22Rv1 (cell line): ENCODE measurements at regions not wholly inside any gene's neighbourhood (a gene's known extent, or its start where the extent isn't known, plus 50 kb on each side); places are given as distances from the start of the nearest gene placed in this dataset.

Source experiments
- H3K27ac ChIP-seq: fragments of 450-650 bp; 2 replicates; pipeline ENCODE4 v1.5.1; 2017
- ZFX ChIP-seq: fragments of 450-650 bp; IDR thresholded peaks from 2 replicates; pipeline ENCODE4 v1.6.1; 2017; ENCODE audit warnings: antibody characterized with exemption, borderline replicate concordance
- TF ChIP-seq, protein P1 (sequence below): fragments of 450-650 bp; IDR thresholded peaks from 2 replicates; pipeline ENCODE4 v1.5.1; 2017; ENCODE audit warnings: mild to moderate bottlenecking

DNA sequence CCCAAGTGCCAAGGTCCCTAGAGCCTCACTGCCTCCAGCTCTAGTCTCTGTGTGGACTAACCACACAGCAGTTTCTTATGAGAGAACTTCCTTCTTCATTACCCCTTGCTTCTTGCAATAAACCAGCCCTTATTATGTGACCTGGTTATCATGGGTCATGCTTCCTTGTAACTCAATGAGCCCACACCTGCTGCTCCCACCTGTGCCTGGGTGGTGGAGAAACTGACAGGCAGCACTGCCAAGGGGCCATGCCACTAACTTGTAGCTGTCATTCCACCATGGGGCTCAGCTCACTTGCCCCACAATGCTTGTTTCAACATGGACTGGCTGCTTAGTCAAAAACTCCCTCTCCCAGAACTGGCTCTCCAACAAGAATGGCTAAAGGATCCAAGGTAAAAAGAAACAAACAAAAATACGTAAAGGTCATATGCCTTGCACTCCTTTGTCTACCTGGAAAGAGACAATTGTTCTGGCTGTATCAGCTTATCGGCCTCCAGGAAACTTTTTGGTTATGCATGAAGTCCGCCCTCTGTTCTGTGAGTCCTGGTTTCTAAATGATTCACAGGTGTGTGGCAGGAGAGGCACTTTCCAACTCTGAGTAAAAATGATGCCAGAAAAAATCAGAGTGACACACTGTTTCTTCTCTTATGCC is 446.4 kb downstream of the COG6 start:
- TF ChIP-seq, protein P1, sequence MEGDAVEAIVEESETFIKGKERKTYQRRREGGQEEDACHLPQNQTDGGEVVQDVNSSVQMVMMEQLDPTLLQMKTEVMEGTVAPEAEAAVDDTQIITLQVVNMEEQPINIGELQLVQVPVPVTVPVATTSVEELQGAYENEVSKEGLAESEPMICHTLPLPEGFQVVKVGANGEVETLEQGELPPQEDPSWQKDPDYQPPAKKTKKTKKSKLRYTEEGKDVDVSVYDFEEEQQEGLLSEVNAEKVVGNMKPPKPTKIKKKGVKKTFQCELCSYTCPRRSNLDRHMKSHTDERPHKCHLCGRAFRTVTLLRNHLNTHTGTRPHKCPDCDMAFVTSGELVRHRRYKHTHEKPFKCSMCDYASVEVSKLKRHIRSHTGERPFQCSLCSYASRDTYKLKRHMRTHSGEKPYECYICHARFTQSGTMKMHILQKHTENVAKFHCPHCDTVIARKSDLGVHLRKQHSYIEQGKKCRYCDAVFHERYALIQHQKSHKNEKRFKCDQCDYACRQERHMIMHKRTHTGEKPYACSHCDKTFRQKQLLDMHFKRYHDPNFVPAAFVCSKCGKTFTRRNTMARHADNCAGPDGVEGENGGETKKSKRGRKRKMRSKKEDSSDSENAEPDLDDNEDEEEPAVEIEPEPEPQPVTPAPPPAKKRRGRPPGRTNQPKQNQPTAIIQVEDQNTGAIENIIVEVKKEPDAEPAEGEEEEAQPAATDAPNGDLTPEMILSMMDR = no peak
- TF ChIP-seq ZFX = no peak
- H3K27ac ChIP-seq = no peak overlapping the region

DNA sequence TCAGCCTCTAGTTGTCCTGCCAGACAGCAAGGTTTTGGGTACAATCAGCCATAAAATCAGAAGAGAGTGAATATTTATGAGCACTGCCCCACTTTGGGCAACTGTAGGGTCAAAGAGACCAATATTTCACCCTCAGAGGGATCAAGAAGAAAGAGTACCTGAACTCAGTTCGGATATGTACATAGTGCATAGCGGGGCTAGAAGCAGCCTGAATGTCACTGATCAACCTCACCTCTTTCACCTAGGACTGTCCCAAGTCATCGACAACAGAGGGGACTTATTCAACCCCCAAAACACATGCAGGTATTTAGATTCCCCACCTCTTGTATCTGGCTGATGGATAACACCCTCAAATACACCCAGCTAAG is 446.9 kb downstream of the COG6 start:
- TF ChIP-seq, protein P1 = no peak
- no peak for TF ChIP-seq ZFX
- H3K27ac ChIP-seq = no peak overlapping the region

DNA sequence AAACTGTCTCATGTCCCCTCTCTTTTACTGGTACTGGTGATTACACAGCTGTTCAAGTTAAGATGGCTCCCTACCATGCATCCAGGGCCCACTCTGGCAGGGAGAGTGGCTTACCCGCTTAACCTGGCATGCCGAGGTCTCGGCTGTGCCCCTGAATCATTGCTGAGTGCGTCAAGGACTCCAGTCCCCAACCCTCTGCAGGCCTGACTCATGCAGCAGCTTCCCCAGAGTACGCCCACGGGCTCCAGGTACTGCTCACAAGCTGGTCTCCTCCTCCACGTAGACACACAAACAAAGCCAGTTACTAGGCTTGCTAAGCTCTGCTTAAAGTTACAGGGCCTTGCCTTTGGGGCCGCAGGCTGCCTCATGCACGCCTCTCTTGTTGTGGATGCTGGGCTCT is 447.4 kb downstream of the COG6 start:
- no peak for TF ChIP-seq ZFX
- TF ChIP-seq, protein P1 = no peak
- H3K27ac ChIP-seq = no peak overlapping the region

DNA sequence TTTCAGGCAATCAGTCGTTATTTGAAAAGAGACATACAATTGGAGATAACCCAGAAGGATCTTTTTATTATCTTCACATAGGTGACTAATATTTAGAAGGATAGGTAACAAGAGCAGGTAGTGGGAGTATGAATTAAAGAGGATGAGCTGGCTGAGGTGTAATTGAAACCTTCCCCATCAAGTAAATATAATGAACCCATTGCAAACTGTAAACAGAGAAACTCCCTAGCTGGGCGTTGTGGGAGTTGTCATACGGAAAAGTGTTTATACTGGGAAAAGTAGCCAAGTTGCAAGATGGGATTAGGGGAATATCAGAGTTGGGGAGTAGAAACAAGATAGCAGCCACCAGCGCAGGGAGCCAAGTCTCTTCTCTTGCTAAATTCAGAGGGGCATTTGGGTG is 448.4 kb downstream of the COG6 start:
- TF ChIP-seq ZFX = no peak
- TF ChIP-seq, protein P1 = no peak
- no peak overlapping the region for H3K27ac ChIP-seq

DNA sequence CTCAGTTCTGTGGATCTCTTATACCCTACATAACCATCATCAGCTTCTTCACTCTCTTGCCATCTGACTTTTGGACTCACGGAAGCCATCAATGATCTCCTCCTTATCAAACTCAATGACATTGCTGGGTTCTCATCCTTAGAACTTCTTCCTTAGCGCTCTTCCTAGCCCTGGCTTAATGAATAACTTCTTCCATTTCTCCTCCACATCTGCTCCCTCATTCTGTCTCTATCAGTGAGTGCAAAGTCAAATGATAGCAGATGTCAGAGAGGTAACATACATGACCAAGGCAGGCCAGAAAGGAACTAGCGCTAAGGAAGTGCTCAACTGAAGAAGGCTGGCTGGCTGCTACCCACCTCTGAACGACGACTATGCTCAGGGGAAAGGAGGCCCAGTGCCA is 449.8 kb downstream of the COG6 start:
- no peak for TF ChIP-seq ZFX
- TF ChIP-seq, protein P1 = no peak
- H3K27ac ChIP-seq = no peak overlapping the region

DNA sequence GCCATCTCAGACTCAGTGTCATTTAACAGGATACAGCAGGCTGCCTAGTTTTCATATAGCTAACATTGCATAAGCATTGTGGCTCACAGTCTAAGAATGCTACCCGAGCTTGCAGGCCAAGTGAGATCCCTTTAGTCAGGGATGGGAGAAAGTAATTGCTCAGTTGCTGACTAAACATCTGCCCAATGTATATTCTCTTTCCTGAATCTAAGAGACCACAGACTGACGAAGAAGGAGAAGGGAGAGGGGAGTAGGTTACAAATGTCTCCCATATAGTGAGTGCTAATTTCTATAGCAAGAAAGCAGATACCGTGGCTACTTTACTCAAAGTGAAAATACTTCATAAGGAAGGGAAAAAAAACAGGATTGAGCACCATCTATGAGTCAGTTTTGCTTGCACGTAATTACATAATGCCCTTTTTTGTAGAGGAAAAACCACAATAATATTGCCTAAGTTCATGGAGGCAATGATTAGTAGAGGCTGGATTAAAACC is 453.9 kb downstream of the COG6 start:
- TF ChIP-seq, protein P1 = no peak
- no peak for TF ChIP-seq ZFX
- no peak overlapping the region for H3K27ac ChIP-seq

DNA sequence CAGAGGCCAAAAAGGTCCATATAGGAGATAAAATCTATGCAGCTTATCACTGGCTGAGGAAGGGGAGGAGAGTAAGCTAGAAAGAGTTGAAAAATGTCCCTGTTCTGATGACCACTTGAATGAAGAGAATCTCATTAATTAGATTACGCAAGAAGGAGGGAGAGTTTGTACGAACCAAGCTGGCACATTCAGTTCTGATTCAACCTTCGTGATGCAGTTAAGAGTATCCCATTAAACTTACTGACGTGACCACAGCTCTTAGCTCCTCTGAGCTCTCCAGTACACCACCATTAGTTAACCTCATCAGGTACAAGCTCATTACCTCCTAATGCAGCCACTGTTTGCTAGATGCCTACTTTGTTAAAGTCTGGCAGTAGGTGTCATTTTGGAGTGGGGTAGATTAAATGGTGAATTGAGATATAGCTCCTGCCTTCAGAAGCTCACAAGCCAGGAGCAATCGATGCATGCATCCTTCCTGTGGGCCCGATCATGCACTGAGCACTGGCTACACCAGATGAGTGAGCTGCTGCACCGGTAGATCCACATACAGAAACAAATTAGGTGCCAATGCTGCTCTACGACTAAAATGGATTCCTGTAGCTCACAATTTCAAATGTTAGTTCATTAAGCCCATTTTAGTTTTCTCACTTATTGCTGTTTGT is 458.3 kb downstream of the COG6 start:
- H3K27ac ChIP-seq = no peak overlapping the region
- TF ChIP-seq ZFX = no peak
- TF ChIP-seq, protein P1 = no peak
